HT1080 (cell line): ENCODE measurements at regions not wholly inside any gene's neighbourhood (a gene's known extent, or its start where the extent isn't known, plus 50 kb on each side); places are given as distances from the start of the nearest gene placed in this dataset.

Source experiments
- DNase-seq: peaks from one replicate; pipeline ENCODE4 v3.0.0-alpha.2; 2015; ENCODE audit warnings: low read depth

DNA sequence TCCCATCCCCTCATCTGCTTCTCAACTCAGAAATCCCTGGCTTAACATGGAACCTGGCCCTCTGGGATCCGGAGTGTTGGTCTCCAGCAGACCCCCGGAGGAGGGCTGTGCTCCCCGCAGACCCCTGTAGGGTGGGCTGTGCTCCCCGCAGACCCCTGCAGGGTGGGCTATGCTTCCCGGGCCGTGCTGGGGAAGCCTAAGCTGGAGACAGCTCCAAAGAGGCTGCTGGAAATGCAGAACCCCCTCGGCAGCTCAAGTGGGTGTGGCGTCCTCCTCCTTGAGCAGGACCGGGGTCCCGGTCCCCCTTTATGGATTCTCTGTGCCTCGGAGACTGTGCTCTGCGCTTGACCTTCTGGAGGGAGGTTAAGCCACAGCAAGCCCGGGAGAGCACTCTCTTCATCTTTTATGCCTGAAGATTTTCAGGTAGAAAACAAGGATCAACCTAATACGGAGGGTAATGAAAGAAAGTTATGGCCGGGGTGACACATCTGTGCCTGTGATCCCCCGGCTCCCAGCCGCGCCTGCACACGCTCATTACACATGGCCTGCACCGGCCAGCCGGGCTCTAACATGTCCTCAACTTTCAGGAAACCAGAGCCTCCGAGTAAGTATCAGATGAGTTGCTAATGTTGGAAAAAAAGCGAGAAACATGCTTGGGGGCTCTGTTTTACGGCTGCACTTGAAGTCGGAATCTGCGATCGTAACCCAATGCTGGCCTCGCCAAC is 87.7 kb upstream of the ACTRT2 start:
- no peak for DNase-seq

DNA sequence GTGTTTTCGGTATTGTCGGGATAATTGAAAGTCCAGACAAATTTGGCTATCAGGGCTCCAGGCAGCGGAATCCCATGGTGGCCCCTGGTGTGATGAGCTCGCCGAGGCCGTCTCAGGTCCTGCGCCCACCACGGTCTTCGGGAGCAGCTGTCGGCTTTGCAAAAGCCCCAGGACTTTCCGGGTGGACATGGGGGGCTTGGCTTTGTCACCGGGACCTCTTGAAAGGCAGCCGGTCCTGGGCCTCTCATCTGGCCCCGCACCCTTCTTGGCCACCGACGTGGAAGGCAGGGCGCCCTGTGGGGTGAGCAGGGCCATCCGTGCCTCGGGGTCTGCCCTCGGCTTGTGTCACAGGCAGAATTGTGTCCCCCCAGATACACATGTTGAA is 87.1 kb upstream of the ACTRT2 start:
- no peak for DNase-seq

DNA sequence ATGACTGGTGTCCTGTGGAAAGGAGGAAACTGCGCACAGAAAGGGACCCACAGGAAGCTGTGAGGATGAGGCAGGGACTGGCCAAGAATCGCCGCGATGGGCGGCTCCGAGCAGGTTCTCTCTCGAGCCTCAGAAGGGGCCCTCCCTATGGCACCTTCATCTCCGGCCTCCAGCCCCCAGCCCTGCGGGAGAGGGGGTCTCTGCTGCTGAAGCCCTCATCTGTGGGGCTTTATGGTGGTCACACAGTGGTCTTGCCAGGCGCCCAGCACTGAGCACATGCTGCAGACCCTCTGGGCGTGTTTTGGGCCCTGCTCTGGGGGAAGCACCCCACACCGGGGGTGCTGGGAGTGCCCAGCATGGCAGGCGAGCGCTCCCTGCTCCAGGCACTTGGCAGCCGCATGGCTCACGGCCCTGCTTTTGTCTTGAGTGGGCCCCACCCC is 86.6 kb upstream of the ACTRT2 start:
- DNase-seq: no peak

DNA sequence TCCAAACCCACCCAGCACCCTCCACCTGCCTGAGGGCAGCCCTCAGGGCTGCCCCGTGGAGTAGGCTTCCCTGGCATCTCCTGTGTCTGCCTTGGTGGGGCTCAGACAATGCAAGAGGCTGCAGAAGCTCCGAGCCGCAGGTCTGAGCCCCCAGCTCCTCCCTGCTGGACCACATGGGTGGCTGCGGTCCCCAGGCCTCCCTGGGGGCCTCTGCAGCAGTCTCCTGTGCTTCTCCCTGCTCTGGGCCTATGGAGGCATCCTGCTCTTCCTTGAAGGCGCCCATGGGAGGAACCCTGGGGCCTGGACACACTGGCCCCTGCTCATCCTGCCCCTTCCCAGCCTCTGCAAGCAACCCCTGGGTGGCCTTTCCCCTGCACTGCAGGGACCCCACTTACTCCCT is 86.1 kb upstream of the ACTRT2 start:
- DNase-seq: no peak

DNA sequence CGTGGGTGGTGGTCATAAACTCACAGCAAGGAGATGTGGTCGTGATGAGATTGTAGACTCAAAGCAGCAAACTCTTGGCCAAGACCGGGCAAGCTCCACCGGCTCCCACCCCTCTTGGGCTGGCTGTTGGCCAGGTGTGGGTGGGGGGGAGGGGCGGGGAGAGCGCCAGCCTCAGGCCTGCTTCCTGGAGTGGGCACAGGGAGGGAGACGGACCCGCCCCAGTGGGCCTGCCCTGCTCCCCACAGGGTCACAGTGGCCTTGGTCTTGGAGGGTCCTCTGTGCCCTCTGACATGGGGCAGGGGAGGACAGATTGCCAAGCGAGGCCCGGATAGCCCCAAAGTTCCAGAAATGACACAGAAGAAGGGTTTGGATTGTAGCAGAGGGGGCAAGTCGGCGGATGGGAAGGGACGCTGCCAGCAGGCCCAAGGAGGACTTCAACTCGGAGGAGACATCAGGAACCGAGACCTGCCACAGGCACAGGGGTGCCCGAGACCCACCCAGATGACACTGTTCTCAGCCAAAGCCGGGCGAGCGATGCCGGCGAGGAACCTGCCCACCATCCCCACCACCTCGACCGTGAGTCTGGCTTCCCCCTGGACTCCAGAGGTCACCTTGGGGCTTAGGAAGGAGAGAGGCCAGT is 85.4 kb upstream of the ACTRT2 start:
- no peak for DNase-seq

DNA sequence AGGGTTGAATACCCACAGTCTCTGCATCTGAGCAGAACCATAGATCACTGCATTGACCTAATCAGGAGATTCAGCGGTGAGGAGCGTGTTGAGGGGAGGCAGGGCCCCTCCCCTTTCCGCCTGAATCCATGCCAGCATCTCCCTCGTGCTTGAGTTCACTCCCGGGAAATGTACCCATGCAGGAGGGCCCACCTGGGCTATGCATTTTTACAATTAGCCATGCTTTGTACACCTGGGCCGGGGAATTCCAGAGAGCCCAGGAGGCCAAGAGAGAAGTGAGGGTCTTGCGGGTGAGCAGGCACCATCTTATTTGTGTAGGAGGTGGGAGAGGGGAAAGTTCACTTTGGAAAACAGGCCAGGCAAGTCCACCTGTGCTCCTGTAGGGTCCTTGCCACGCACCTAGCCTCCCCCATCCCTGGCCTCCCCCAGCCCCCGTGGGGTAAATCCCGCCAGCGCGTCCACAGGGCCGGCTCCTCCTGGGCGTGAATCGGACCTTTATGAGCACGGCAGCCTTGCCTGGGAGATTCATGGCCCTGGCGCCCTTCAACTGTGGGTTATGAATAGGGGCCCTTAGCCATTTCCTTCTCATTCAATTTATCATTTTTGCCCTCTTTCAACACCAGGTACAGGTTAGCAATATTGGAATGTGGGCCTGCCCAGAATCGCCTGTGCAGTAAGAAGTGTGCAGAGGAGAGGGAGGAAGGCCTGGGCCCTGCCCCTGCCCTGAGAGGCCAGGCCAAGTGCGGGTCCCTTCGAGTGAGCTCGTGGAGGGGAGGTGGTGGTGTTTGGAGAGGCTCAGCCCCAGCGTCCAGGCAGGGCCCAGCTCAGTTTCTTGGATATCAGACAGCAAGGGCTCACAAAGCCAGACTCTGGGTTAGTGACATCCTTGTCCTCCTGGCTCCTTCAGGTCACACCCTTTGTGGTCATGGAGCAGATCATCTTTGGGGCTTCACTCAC is 84.4 kb upstream of the ACTRT2 start:
- DNase-seq: no peak

DNA sequence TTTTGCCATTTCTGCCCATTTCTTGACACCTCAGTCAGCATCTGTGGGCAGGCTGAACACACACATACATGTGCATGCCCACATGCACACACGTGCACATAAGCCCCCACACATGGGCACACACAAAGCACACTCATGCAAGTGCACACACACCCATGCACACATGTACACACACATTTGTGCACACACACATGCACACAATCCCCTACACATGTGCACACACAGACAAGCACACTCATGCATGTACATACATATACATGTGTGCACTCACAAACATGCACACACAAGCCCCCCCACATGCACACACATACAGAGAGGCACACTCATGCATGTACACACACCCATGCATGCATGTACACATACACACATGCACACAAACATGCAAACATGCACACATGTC is 83.5 kb upstream of the ACTRT2 start:
- DNase-seq: no peak

DNA sequence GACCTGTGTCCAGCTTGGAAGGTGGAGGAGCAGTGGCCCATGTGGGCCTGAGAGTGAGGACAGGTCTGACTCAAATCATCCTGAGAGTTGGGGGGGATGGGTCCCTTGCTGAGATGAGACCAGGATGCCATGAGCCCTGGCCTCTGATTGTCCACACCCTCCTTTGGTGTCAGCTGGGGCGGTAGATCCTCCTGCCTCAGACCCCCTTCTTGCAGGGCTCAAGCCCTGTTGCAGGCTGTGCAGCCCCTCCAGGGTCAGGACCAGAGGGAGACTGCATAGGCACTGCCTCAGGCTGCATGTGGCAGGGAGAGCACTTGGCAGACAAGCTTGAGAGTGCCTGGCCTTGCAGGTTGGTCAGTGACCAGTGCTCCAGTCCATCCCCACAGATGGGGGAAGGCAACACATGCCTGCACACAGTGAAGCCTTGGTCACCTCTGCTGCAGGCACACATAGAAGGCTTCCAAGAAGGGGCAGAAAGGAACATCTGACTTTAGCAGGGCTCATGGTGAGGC is 82.2 kb upstream of the ACTRT2 start:
- DNase-seq: no peak

DNA sequence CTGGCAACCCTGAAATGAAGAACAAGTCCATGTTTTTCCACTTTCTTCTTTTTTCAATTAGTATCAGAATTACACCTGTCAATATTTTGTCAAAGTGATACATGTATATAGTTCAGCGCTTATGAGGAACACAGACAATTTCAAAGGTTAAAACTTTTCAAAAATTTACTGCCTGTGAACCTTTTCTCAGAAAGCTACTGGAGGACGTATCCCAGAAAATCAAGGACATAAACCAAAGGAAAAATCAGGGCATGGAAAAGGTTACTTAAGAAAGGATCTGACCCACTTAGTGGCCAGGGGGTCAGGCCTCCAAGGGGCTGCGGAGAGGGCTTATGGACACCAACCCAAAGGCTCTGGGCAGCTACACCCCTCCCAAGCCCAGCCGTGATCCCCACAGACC is 81.1 kb upstream of the ACTRT2 start:
- DNase-seq: no peak

DNA sequence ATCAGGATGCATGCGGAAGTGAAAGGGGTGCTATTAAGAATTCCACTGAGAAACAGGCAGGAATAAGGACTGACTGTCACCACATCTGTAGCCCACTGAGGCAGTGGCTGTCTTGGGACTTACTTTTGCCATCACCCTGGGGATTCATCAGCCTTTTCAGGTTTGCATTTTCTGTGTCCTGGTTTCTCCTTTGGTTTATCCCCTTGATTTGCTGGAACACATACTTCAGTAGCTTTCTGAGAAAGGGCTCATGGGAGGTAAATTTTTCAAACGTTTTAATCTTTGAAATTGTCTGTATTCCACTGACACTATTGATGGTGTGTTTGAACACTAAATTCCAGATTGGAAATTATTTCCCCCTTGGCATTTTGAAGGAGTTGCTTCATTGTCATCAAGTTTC is 80.2 kb upstream of the ACTRT2 start:
- no peak for DNase-seq

DNA sequence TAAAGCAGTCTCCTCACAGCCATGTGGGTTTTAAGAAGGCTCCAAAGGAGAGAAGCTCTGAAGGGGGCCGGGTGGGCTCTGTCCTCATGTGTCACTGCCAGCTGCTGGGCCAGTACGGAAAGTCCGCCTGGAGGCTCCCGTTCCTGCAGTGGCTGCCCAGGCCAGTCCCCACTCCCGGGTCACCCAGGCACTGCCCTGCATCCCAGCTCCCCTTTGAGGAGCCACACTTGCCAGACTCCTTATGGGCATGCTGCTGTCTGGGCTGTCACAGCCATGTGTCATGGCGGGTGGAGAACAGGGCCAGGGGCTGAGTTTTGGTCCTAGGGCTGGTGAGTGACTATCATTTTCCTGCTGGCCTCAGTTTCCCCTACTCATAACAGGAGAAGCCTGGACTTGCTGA is 79.4 kb upstream of the ACTRT2 start:
- DNase-seq: no peak

DNA sequence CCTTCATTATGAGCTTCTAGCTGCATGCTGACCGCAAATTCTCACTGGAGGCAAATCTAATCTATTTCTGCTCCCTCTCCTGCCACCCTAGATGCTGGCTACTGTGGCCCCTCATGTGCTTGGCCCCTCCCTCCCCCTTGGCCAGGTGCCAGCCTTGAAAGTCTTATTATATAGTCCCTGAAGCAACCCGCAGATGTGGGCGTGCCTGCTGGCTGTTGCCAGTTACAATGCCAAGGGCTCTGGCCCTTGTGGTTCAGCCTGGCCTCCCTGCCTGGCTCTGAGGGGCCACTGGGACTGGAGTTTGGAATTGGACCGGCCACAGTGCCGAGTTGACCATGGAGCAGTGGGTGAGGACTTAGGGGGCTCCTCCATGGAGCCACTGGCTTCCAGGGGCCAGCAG is 78.9 kb upstream of the ACTRT2 start:
- DNase-seq: no peak

DNA sequence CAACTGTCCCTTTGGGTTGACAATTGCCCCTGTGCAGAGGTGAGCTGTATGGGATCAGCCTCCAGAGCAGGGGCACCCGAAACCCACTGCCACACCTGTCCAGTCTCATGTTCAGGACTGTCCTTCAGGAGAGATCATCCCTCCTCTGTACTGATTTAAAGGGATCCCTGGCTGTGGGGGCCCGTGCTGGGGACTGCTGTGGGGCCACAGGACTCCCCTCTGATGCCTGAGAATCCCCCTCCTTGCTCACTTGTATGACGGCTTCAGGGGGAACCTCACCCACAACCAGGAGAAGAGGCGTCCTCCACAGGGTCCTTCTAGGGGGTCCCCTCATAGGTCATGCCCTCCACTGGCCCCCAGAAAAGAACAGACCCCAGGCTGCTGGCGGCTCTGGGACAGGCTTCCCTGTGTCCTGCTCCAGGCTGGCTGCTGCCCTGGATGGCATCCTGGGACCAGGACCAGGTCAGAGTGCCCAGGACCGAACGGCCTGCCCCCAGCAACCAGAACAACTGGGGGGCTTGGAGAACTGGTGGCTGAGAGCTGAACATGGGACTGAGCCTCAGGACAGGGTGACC is 77.5 kb upstream of the ACTRT2 start:
- no peak for DNase-seq

DNA sequence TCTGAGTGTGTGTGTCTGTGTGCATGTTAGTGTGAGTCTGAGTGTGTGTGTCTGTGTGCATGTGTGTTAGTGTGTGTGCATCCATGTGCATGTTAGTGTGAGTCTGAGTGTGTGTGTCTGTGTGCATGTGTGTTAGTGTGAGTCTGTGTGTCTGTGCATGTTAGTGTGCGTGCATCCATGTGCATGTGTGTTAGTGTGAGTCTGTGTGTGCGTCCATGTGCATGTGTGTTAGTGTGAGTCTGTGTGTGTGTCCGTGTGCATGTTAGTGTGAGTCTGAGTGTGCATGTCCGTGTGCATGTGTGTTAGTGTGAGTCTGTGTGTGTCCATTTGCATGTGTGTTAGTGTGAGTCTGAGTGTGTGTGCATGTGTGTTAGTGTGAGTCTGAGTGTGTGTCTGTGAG is 76.6 kb upstream of the ACTRT2 start:
- DNase-seq: no peak

DNA sequence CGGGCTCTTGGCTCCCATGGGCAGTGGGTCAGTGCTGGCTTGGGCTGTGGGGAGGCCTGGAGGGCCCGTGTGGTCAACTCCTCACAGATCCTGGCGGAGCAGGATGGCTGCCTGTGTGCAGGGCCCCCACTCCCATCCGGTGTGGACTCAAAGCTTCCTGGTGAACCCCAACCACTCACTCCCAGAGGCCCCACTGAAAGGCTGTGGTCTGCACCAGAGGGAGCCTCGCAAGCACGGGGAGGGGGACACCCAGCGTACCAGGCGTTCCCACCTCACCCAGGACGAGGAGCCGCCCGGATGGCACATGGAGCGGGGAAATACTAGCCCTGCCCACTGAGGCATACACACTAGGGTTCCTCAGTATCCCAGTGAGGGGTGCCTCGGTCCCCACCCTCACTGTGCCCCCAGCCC is 75.4 kb upstream of the ACTRT2 start:
- no peak for DNase-seq

DNA sequence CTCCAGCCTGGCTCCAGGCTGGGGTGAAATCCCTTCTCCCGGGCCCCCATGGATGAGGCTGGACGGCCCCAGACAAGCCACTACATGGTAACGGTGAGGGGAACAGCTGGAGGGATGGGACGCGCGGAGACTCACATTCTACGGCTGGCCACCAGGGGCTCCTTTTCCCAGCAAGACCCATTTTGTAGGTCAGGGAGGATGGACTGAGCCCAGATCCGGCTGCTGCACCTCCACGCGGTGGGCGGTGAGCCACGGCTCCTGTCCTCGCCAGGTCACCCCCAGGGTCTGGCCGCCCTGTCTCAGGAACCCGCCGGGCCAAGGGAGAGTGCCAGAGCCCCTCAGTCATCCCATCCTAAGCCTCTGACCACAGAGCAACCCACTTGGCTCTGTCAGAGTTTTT is 75.0 kb upstream of the ACTRT2 start:
- no peak for DNase-seq

DNA sequence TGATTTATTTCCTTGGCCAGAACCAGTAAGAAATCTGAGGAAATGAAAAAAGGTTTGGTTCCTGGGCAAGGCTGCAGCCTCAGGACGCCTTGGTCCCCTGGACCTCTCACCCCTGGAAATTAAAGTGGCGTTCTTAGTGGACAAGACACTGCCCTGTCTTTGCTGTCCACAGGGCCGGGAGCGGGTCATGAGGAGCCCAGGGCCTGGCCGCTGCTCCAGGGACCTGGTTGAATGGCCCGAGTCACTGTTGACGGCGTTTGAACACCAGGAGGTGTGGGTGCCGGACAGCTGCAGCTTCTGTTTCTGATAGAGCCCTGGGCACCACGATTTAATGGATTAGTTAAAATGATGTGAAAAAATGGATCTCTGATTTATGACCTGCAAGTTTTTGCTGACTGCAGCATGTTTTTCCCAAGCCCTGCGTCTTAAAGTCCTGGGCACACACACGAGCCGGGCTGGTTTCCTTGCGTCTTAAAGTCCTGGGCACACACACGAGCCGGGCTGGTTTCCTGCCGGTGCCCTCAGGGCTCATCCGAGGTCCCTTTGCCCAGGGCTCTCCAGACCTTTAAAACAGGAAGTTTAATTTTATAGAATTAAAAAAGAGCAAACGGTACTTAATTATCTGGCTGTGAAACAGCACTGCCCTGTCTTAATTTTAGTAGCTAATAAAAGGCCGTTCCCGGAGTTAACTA is 74.1 kb upstream of the ACTRT2 start:
- DNase-seq: no peak

DNA sequence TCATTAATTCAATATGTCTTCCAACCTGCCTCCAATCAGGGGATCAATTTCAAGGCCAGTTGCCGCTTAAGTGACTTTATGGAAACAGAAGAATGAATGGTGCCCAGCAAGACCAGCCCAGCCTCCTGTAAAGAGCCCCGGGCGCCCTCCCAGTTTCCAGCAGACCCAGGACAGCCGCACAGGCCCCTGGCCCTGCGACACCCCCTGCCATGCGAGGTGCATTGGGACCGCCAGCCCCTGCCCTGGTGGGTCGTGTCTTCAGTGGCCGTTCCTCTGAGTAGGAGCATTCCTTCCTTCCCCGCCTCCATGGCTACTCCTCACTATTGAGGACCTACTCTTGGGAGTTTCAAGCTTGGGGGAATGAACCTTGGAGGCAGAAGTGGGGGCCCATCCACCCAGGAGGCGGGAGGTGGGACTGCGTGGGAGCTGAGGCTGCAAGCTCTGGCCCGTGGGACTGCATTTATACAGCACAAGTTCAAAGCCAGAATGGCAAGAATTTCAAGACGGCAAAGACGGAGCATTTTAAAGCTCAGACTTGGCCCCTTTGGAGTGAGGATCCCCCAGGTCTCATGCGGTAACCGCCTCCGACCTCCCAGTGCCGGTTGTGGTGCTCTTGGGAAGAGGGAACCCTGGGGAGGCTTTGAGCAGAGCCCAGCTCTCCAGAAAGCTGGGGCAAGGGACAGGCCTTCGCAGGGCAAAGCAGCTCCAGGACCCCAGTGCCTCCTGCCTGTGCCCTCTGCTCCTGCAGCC is 73.1 kb upstream of the ACTRT2 start:
- no peak for DNase-seq

DNA sequence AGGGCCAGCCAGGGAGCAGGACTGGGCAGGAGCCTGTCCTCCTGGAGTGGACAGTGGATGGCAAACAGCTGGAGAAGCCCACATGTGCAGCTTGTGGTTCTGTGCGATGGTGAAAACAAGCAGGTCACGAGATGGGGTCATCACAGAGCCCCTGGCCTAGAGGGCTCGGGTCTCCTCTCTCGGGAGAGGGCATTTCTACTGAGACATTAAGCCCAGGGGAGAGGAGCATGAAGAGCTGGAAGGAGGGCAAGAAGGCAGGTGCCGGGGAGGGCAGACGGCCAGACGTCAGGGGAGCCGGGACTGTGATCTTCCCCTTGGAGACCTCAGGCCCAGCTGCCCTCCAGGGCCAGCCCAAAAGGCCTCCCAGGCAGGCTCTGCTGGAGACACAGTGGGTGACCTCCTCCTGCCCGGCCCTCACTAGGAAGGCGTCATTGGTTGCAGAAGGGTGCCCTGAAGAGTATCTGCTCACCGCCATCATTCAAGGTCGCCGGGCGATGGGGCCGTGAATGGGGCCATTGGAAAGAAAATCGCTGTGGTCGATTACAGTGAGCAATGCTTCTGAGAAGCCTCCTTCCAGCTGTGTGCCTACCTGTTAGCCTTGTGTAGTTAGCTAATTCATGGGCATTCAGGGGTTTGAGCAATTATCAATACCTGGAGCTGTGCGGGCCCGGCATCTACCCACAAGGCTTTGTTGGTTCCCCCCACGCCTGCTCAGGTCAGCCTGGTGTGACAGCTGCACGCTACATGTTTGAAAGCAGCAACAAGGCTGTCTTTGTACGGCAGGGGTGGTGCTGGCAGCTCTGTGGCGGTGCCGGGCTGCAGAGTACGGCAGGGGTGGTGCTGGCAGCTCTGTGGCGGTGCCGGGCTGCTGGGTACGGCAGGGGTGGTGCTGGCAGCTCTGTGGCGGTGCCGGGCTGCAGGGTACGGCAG is 72.3 kb upstream of the ACTRT2 start:
- no peak for DNase-seq
